ENCODE measurements at regions not wholly inside any gene's neighbourhood (a gene's known extent, or its start where the extent isn't known, plus 50 kb on each side); places are given as distances from the start of the nearest gene placed in this dataset.

DNA sequence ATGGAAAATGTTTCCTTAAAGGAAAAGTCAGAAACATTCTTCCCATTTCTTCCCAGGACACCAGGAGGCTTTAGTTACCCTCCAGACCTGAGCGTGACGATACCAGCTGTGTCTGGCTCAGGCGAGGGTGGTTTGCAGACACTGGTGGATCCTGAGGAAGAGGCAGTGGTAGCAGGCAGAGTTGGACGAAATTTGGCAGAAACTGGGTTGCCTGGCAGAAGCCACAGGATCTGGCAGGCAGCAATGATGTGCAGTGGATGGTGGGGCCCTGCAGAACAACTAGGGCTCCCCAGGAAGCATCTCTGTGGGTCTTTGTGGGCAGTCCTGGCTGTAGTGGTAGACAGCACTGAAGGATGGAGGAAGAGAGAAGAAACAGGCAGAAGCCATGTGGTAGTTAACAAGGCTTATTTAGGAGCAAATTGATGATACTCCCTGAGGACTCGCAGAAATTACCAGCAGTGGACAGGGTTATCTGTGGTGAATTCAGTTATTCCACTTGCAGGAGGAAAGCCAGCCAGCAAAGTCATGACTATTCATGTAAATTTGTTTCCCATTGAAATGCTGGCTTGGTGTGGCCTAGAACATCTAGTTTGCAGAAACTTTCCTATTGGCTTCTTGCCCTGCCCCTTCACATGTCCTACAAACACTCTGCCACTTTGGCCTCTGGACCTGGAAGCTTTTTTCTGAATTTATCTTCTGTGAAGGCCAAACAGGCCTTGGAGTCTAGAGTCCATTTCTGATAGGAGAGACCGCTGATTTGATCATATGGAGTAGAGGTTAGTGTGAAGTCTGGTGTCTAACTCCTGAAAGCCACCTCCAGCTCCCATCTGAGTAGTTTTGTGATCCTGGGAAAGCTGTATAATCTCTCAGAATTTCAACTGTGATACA is 212.0 kb downstream of the DMRT2 start:
- H3K27ac ChIP-seq: no peak overlapping the region

DNA sequence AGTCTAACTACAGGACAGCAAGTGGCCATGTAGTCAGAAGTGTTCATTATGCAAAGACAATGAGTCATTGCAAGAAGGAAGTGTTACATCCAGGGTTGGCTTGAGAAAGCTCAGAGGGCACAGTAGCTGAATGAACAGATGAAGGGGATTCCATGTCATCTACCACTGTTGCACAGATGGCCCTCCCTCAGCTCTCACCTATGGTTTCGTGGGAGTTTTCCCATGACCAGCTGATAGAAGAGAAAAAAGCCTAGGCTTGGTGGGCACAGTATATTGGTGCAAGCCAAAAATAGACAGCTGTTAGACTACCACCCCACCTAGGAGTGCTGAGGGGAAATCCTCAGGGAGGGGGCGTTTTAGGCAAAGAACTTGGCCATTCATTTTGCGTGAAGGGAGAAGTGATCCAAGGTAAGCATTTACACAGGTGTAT is 217.0 kb downstream of the DMRT2 start:
- intact Hi-C loops (cut with DNase I; ENCODE audit: low total_unique reads): no loop called here
- H3K4me3 ChIP-seq: no peak overlapping the region
- no peaks in the 10 kb centered on the region for H3K36me3 ChIP-seq (ENCODE audit: low read depth, missing control alignments)
- H3K27me3 ChIP-seq: no peaks in the 10 kb centered on the region
- TF ChIP-seq POLR2A (IDR thresholded peaks at IDR 0.05): no peak
- TF ChIP-seq, protein P1, sequence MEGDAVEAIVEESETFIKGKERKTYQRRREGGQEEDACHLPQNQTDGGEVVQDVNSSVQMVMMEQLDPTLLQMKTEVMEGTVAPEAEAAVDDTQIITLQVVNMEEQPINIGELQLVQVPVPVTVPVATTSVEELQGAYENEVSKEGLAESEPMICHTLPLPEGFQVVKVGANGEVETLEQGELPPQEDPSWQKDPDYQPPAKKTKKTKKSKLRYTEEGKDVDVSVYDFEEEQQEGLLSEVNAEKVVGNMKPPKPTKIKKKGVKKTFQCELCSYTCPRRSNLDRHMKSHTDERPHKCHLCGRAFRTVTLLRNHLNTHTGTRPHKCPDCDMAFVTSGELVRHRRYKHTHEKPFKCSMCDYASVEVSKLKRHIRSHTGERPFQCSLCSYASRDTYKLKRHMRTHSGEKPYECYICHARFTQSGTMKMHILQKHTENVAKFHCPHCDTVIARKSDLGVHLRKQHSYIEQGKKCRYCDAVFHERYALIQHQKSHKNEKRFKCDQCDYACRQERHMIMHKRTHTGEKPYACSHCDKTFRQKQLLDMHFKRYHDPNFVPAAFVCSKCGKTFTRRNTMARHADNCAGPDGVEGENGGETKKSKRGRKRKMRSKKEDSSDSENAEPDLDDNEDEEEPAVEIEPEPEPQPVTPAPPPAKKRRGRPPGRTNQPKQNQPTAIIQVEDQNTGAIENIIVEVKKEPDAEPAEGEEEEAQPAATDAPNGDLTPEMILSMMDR (IDR thresholded peaks at IDR 0.05): no peak
- no peak for DNase-seq
- no peaks in the 10 kb centered on the region for H3K9me3 ChIP-seq
- no peaks in the 10 kb centered on the region for H3K4me1 ChIP-seq
- H3K27ac ChIP-seq: no peak overlapping the region
- WGBS, 2 donors: 81 to 82% methylated on average over 3 of the region's 3 CpGs

More for the DNA sequence above, 212.0 kb downstream of the DMRT2 start:
- no peak for DNase-seq
- Histone ChIP-seq H3K27me3 (no peaks in the 10 kb centered on the region), H3K9me3 (no peaks in the 10 kb centered on the region), H3K4me3 (no peak overlapping the region), H3K4me1 (no peaks in the 10 kb centered on the region), H3K36me3 (ENCODE audit: low read depth, missing control alignments) (no peaks in the 10 kb centered on the region)
- WGBS, 2 donors: 74 to 81% methylated on average over 6 of the region's 6 CpGs
- TF ChIP-seq POLR2A (IDR thresholded peaks at IDR 0.05): no peak
- TF ChIP-seq, protein P1 (IDR thresholded peaks at IDR 0.05): no peak
- intact Hi-C loops (cut with DNase I; ENCODE audit: low total_unique reads): no loop called here

DNA sequence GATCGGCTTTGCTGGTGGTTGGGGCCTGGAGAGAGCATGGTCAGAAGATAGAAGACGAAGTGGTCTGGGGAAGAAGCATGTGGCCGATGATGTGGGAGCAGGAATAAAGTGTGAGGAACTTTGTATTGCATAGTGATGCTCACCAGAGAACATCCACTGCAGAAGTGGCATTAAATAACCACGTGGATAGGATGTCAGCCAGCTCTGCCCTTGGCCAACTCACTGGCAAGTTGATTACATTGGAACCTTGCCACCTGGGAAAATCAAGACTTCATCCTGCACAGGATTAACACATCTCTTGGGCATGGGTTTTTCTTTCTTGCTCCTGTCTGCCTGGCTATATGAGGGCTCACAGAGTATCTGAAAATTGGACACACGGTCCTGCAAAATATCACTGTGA is 217.4 kb downstream of the DMRT2 start:
- no peak for DNase-seq
- intact Hi-C loops (cut with DNase I; ENCODE audit: low total_unique reads): no loop called here
- TF ChIP-seq, protein P1 (IDR thresholded peaks at IDR 0.05): no peak
- TF ChIP-seq POLR2A (IDR thresholded peaks at IDR 0.05): no peak
- no peaks in the 10 kb centered on the region for H3K4me1 ChIP-seq
- no peaks in the 10 kb centered on the region for H3K9me3 ChIP-seq
- H3K4me3 ChIP-seq: no peak overlapping the region
- no peaks in the 10 kb centered on the region for H3K36me3 ChIP-seq (ENCODE audit: low read depth, missing control alignments)
- no peaks in the 10 kb centered on the region for H3K27me3 ChIP-seq
- H3K27ac ChIP-seq: no peak overlapping the region
- 85 to 89% methylated on average over 5 of the region's 5 CpGs for WGBS, 2 donors

DNA sequence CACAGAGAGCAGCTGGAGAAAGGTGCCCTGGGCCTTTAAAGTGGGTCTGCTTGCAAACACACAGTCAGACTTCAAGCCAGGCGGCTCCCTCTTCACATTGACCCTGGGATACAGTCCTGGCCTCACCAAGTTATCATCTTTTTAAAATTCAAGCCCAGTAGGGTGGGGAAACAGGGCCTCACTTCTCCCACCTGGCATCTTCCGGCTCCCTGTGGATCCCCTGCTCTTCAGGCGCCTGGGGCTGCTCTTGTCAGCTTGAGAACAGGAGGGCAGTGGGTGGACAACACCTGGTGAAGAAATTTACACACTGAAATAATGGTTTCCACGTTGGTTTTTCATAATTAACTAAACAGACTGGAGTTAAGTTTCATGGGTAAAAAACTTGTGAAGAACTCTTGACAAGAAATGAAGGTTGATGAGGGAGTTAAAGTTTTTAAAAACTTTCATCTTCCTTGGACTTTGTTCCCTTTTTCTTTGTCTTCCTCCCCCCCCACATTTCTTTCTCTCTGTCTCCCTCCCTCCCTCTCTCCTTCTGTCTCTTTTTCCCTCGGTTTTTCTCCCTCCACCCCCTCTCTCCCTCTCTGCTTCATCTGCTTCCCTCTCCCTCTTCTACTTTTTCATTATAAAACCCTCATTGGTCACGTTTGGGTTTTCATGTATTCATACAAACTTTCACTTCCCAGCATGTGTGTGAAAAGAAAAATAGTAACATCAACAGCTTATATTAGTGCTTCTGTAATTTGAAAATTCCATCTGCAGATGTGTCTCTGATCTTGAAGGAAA is 219.6 kb downstream of the DMRT2 start:
- intact Hi-C loops (cut with DNase I; ENCODE audit: low total_unique reads): no loop called here
- TF ChIP-seq POLR2A (IDR thresholded peaks at IDR 0.05): no peak
- TF ChIP-seq, protein P1 (IDR thresholded peaks at IDR 0.05): no peak
- H3K4me3 ChIP-seq: no peak overlapping the region
- DNase-seq: no peak
- no peaks in the 10 kb centered on the region for H3K4me1 ChIP-seq
- no peaks in the 10 kb centered on the region for H3K36me3 ChIP-seq (ENCODE audit: low read depth, missing control alignments)
- WGBS, 2 donors: 60 to 62% methylated on average over 6 of the region's 6 CpGs
- H3K27me3 ChIP-seq: no peaks in the 10 kb centered on the region
- no peaks in the 10 kb centered on the region for H3K9me3 ChIP-seq
- no peak overlapping the region for H3K27ac ChIP-seq

All from testis (tissue), 2 donors.